Progenitor cell of endocrine pancreas (in vitro differentiated cells): ENCODE measurements at regions not wholly inside any gene's neighbourhood (a gene's known extent, or its start where the extent isn't known, plus 50 kb on each side); places are given as distances from the start of the nearest gene placed in this dataset.

Experiments
- DNase-seq: peaks from one replicate; pipeline ENCODE4 v3.0.0; 2021; ENCODE audit warnings: low spot score; ENCODE audit not compliant: unreplicated experiment
- H3K27ac Mint-ChIP-seq: 2 replicates; pipeline ENCODE4 v1.8.0; 2021; ENCODE audit warnings: mild to moderate bottlenecking, moderate library complexity, mixed read lengths
- H3K27me3 Mint-ChIP-seq: 2 replicates; pipeline ENCODE4 v1.8.0; 2021; ENCODE audit warnings: mixed read lengths
- H3K36me3 Mint-ChIP-seq: 2 replicates; pipeline ENCODE4 v1.8.0; 2022; ENCODE audit warnings: mixed read lengths; ENCODE audit not compliant: insufficient read depth
- H3K4me1 Mint-ChIP-seq: 2 replicates; pipeline ENCODE4 v1.8.0; 2021; ENCODE audit warnings: low read depth, mixed read lengths
- H3K4me3 Mint-ChIP-seq: 2 replicates; pipeline ENCODE4 v1.8.0; 2021; ENCODE audit warnings: low read depth, mild to moderate bottlenecking, moderate library complexity, mixed read lengths
- H3K9me3 Mint-ChIP-seq: 2 replicates; pipeline ENCODE4 v1.8.0; 2021; ENCODE audit warnings: low read depth, mixed read lengths
- CTCF ChIP-seq: fragments of 200-600 bp; sonication (generic); IDR thresholded peaks from one replicate; pipeline ENCODE4 v1.5.0; 2021; ENCODE audit warnings: antibody characterized with exemption, mild to moderate bottlenecking; ENCODE audit not compliant: unreplicated experiment

GRCh38 chr17:34760931-34761495 is 181.6 kb downstream of the TMEM132E start:
- H3K27me3 Mint-ChIP-seq, result peaks cover 12% of the 10 kb centered on the region
- H3K9me3 Mint-ChIP-seq, result no peaks in the 10 kb centered on the region
- no peak for DNase-seq
- H3K27ac Mint-ChIP-seq, result no peak overlapping the region
- H3K36me3 Mint-ChIP-seq, result no peaks in the 10 kb centered on the region
- H3K4me3 Mint-ChIP-seq, result no peak overlapping the region
- peaks cover 2% of the 10 kb centered on the region for H3K4me1 Mint-ChIP-seq
- TF ChIP-seq CTCF, result no peak

- DNase-seq, result no peak
- Mint-ChIP-seq H3K4me3 (no peak overlapping the region), H3K36me3 (no peaks in the 10 kb centered on the region), H3K27ac (peak overlapping the region; percentile 60), H3K9me3 (no peaks in the 10 kb centered on the region), H3K27me3 (peaks cover 17% of the 10 kb centered on the region), H3K4me1 (peaks cover 2% of the 10 kb centered on the region)
- no peak for TF ChIP-seq CTCF
Measured at GRCh38 chr17:34758718-34759117, 179.3 kb downstream of the TMEM132E start.

GRCh38 chr17:34758316-34758715 is 178.9 kb downstream of the TMEM132E start:
- Mint-ChIP-seq H3K4me3 (no peak overlapping the region), H3K36me3 (no peaks in the 10 kb centered on the region), H3K27me3 (peaks cover 19% of the 10 kb centered on the region), H3K9me3 (no peaks in the 10 kb centered on the region), H3K27ac (no peak overlapping the region), H3K4me1 (peaks cover 2% of the 10 kb centered on the region)
- no peak for TF ChIP-seq CTCF
- DNase-seq, result no peak

- Mint-ChIP-seq H3K4me3 (no peak overlapping the region), H3K27ac (no peak overlapping the region), H3K36me3 (no peaks in the 10 kb centered on the region), H3K27me3 (peaks cover 22% of the 10 kb centered on the region), H3K9me3 (no peaks in the 10 kb centered on the region), H3K4me1 (peaks cover 2% of the 10 kb centered on the region)
- DNase-seq, result no peak
- no peak for TF ChIP-seq CTCF
Measured at GRCh38 chr17:34757611-34758010, 178.2 kb downstream of the TMEM132E start.

- no peak for DNase-seq
- H3K36me3 Mint-ChIP-seq, result no peaks in the 10 kb centered on the region
- H3K27me3 Mint-ChIP-seq, result peaks cover 24% of the 10 kb centered on the region
- H3K27ac Mint-ChIP-seq, result no peak overlapping the region
- H3K4me1 Mint-ChIP-seq, result peaks cover 2% of the 10 kb centered on the region
- TF ChIP-seq CTCF, result no peak
- H3K4me3 Mint-ChIP-seq, result no peak overlapping the region
- H3K9me3 Mint-ChIP-seq, result no peaks in the 10 kb centered on the region
Measured at GRCh38 chr17:34757106-34757505, 177.7 kb downstream of the TMEM132E start.
